Esophagus (tissue), 2 donors: ENCODE measurements at regions not wholly inside any gene's neighbourhood (a gene's known extent, or its start where the extent isn't known, plus 50 kb on each side); places are given as distances from the start of the nearest gene placed in this dataset.

ENCODE experiments used
- H3K27ac ChIP-seq, 2 donors: one replicate each; pipeline ENCODE4 v1.5.1; 2013; ENCODE audit warnings: low read depth in 2 of 2, mild to moderate bottlenecking in 2 of 2, inconsistent platforms in 1 of 2, low read length in 1 of 2, moderate library complexity in 1 of 2
- H3K27me3 ChIP-seq, 2 donors: one replicate each; pipeline ENCODE4 v1.6.1; 2013; ENCODE audit warnings: low read length in 2 of 2, control low read depth in 1 of 2, mild to moderate bottlenecking in 1 of 2; ENCODE audit not compliant: insufficient read depth in 2 of 2, control insufficient read depth in 1 of 2
- H3K36me3 ChIP-seq, 2 donors: one replicate each; pipeline ENCODE4 v1.6.1; 2013; ENCODE audit warnings: low read length in 1 of 2; ENCODE audit not compliant: control insufficient read depth in 2 of 2, insufficient read depth in 2 of 2
- H3K4me1 ChIP-seq, 2 donors: one replicate each; pipeline ENCODE4 v1.6.1; 2013; ENCODE audit warnings: low read length in 1 of 2; ENCODE audit not compliant: control insufficient read depth in 2 of 2, insufficient read depth in 2 of 2
- H3K4me3 ChIP-seq, 2 donors: one replicate each; pipeline ENCODE4 v1.5.1; 2013; ENCODE audit warnings: low read length in 2 of 2, mild to moderate bottlenecking in 2 of 2, low read depth in 1 of 2, moderate library complexity in 1 of 2
- H3K9me3 ChIP-seq, 2 donors: one replicate each; pipeline ENCODE4 v1.6.1; 2013; ENCODE audit warnings: mild to moderate bottlenecking in 2 of 2, low read depth in 1 of 2, low read length in 1 of 2, moderate library complexity in 1 of 2; ENCODE audit not compliant: control insufficient read depth in 2 of 2, insufficient read depth in 1 of 2
- WGBS, 2 donors: extraction: QIAGEN DNeasy Blood & Tissue Kit; methylation state at CpG; one replicate each; pipeline ENCODE4 v1.1.7; 2013; 5-methylcytosine and 5-hydroxymethylcytosine counted together
- donor health status: healthy with polysubstance abuse.
- donor health status: Bipolar disorder and iron deficiency.

GRCh38 chr7:131106681-131107336, 220.9 kb upstream of the MKLN1 start:
- Histone ChIP-seq H3K36me3 (no peaks in the 10 kb centered on the region), H3K4me1 (peaks cover 2 to 5% of the 10 kb centered on the region in 2 donors), H3K27me3 (no peaks in the 10 kb centered on the region), H3K4me3 (peak overlapping the region; percentile 61 to 92), H3K9me3 (no peaks in the 10 kb centered on the region), H3K27ac (peak overlapping the region; percentile 94 to 98)
- WGBS, 2 donors, result 0% methylated on average over 28 to 32 of the region's 32 CpGs

- Histone ChIP-seq H3K4me3 (peak overlapping the region; percentile 61 to 92), H3K27ac (peak overlapping the region; percentile 94 to 98), H3K27me3 (no peaks in the 10 kb centered on the region), H3K9me3 (no peaks in the 10 kb centered on the region), H3K36me3 (no peaks in the 10 kb centered on the region), H3K4me1 (peaks cover 2 to 5% of the 10 kb centered on the region in 2 donors)
- WGBS, 2 donors, result 0 to 1% methylated on average over 56 to 63 of the region's 63 CpGs
These were observed 220.1 kb upstream of the MKLN1 start for GRCh38 chr7:131107337-131108211.

- H3K27me3 ChIP-seq, result no peaks in the 10 kb centered on the region
- peaks cover 2 to 5% of the 10 kb centered on the region in 2 donors for H3K4me1 ChIP-seq
- 7 to 9% methylated on average over 30 of the region's 30 CpGs for WGBS, 2 donors
- peak overlapping the region; percentile 94 to 98 for H3K27ac ChIP-seq
- H3K36me3 ChIP-seq, result no peaks in the 10 kb centered on the region
- no peaks in the 10 kb centered on the region for H3K9me3 ChIP-seq
- peak overlapping the region; percentile 61 to 92 for H3K4me3 ChIP-seq
These were observed 219.3 kb upstream of the MKLN1 start for GRCh38 chr7:131108212-131108940.

- 56 to 59% methylated on average over 6 of the region's 6 CpGs for WGBS, 2 donors
- Histone ChIP-seq H3K4me3 (peak overlapping the region; percentile 58 to 61), H3K9me3 (no peaks in the 10 kb centered on the region), H3K4me1 (peaks cover 2 to 5% of the 10 kb centered on the region in 2 donors), H3K27me3 (no peaks in the 10 kb centered on the region), H3K27ac (peak overlapping the region; percentile 83 to 86), H3K36me3 (no peaks in the 10 kb centered on the region)
These were observed 218.5 kb upstream of the MKLN1 start for GRCh38 chr7:131109011-131109758.

GRCh38 chr7:131109759-131110296, 217.8 kb upstream of the MKLN1 start:
- WGBS, 2 donors, result 1 to 3% methylated on average over 29 to 37 of the region's 37 CpGs
- Histone ChIP-seq H3K36me3 (no peaks in the 10 kb centered on the region), H3K4me1 (peaks cover 2 to 5% of the 10 kb centered on the region in 2 donors), H3K27ac (peak overlapping the region; percentile 83 to 86), H3K27me3 (no peaks in the 10 kb centered on the region), H3K4me3 (peak overlapping the region; percentile 54 to 58), H3K9me3 (no peaks in the 10 kb centered on the region)

- peak overlapping the region; percentile 54 to 58 for H3K4me3 ChIP-seq
- H3K4me1 ChIP-seq, result peaks cover 2 to 5% of the 10 kb centered on the region in 2 donors
- H3K27me3 ChIP-seq, result no peaks in the 10 kb centered on the region
- no peaks in the 10 kb centered on the region for H3K36me3 ChIP-seq
- H3K27ac ChIP-seq, result peak overlapping the region; percentile 72 to 86
- 15 to 19% methylated on average over 12 of the region's 12 CpGs for WGBS, 2 donors
- no peaks in the 10 kb centered on the region for H3K9me3 ChIP-seq
These were observed 217.2 kb upstream of the MKLN1 start for GRCh38 chr7:131110297-131111080.

- 5 to 7% methylated on average over 6 of the region's 6 CpGs for WGBS, 2 donors
- H3K9me3 ChIP-seq, result no peaks in the 10 kb centered on the region
- H3K4me1 ChIP-seq, result peaks cover 2 to 5% of the 10 kb centered on the region in 2 donors
- no peaks in the 10 kb centered on the region for H3K27me3 ChIP-seq
- no peaks in the 10 kb centered on the region for H3K36me3 ChIP-seq
- H3K4me3 ChIP-seq, result peak overlapping the region in 1 of 2 donors; percentile 54
- peak overlapping the region in 1 of 2 donors; percentile 20 for H3K27ac ChIP-seq
These were observed 216.5 kb upstream of the MKLN1 start for GRCh38 chr7:131111081-131111576.

- Histone ChIP-seq H3K27me3 (no peaks in the 10 kb centered on the region), H3K4me3 (no peak overlapping the region), H3K9me3 (no peaks in the 10 kb centered on the region), H3K4me1 (peaks cover 2 to 5% of the 10 kb centered on the region in 2 donors), H3K36me3 (no peaks in the 10 kb centered on the region), H3K27ac (no peak overlapping the region)
- WGBS, 2 donors, result 78 to 84% methylated on average over 3 of the region's 3 CpGs
These were observed 215.9 kb upstream of the MKLN1 start for GRCh38 chr7:131111792-131112191.
